ENCODE measurements at regions not wholly inside any gene's neighbourhood (a gene's known extent, or its start where the extent isn't known, plus 50 kb on each side); places are given as distances from the start of the nearest gene placed in this dataset.

DNA sequence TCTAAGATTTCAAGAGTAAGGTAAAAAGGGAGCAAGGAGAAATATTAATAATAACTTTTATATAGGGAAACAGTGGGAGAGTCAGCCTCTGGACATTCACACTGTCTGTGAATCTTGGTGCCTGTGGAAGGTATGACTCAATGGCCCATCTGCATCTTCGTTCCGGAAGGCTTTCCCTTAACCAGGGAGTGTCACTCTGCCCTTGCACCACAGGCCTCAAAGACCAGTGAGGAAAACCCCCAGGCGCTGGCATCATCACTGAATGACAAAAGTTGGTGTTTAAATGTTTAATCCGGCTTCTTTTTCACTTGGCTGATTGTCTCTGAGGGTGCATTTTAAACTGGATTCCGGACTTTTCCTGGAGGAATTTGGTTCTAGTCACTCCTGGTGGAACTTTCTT is 522.4 kb upstream of the TLE4 start:
- TF ChIP-seq, protein P1, sequence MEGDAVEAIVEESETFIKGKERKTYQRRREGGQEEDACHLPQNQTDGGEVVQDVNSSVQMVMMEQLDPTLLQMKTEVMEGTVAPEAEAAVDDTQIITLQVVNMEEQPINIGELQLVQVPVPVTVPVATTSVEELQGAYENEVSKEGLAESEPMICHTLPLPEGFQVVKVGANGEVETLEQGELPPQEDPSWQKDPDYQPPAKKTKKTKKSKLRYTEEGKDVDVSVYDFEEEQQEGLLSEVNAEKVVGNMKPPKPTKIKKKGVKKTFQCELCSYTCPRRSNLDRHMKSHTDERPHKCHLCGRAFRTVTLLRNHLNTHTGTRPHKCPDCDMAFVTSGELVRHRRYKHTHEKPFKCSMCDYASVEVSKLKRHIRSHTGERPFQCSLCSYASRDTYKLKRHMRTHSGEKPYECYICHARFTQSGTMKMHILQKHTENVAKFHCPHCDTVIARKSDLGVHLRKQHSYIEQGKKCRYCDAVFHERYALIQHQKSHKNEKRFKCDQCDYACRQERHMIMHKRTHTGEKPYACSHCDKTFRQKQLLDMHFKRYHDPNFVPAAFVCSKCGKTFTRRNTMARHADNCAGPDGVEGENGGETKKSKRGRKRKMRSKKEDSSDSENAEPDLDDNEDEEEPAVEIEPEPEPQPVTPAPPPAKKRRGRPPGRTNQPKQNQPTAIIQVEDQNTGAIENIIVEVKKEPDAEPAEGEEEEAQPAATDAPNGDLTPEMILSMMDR (IDR thresholded peaks at IDR 0.05): no peak
- TF ChIP-seq POLR2A (IDR thresholded peaks at IDR 0.05): no peak

Measured in stomach (tissue), 4 donors.